NCI-H2107 treated with DMSO at 0.1 percent for 48 hours (cell line): ENCODE measurements at regions not wholly inside any gene's neighbourhood (a gene's known extent, or its start where the extent isn't known, plus 50 kb on each side); places are given as distances from the start of the nearest gene placed in this dataset.
"Not testable (repeated sequence)": the region's sequence is repeated elsewhere in the genome, so short reads cannot be mapped to it uniquely, and the experiment has no call there.

Source experiments
- DNase-seq: peaks from one replicate; lab custom pipeline; 2025; ENCODE audit not compliant: unreplicated experiment; lab: John Stamatoyannopoulos, UW

- no peak for DNase-seq
Observed at GRCh38 chr14:43200519-43200918, 1306.6 kb downstream of the FSCB start.

DNA sequence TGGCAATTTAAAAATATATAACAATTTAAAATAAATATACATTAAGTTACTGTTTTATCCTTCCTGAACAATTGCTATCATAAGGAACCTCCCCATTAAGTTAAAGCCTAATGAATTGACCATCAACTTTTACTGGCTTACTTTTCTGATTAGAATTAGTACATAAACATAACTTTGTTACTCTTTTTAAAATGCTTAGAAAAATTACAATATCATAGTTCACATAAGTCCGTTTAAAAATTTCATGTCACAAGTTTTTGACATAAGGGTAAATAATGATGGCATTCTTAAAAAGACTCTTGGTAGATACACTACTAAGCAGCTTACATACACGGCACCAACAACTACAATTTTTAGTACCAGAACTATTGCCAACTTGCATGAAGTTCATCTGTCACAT, 1308.6 kb downstream of the FSCB start:
- no peak for DNase-seq

- DNase-seq, result no peak
Observed at GRCh38 chr14:43184540-43184939, 1322.5 kb downstream of the FSCB start.

DNA sequence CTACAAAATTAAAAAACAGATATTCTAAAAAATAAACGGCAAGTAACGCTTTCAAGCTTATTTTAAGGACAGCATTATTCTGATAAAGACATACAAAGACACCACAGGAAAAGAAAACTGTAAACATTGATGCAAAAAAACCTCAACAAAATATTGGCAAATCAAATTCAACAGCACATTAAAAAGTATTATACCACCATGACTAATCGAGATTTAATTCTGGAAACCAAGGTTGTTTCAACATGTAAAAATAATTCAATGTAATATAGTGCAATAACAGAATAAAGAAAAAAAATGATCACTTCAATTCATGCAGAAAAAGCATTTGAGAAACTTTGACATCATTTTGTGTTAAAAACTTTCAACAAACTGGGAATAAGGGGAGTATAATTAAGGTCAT, 1323.2 kb downstream of the FSCB start:
- DNase-seq, result no peak

DNA sequence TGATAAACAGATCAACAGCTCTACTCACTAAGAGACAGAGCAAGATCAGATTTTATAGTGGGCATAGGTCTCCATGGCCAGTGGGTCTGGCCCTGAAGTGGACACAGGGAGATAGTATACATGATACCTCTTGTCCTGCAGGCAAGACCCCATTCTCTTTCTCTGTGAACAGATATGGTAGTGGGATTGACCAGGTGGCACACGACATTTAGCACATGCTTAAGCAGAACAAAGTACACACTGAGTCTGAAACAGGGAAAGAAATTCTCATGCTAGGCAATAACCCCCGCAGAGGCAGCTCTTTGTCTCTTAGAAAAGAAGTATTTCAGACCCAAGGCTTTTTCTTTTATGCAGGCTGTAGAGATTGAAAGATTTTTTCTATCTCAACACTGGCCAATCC, 1331.2 kb downstream of the FSCB start:
- no peak for DNase-seq

- no peak for DNase-seq
Observed at GRCh38 chr14:43172899-43173548, 1334.1 kb downstream of the FSCB start.

DNA sequence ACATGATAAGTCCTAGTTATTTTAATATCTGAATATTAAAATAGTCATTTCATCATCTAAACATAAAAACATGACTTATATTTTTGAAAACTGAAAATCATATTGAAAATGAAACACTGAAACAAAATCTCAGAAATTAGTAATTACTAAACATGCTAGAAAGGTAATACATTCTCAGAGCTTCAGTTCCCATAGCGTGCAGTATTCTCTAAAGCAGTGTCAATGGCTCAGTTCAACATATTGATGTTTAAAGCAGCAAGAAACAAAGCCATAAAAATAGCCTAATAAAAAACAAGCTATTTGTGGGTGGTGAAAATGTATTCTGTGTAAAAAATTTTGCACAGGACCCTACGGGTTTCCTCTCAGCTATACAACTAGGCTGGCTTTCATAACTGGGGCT, 1337.4 kb downstream of the FSCB start:
- DNase-seq, result no peak

GRCh38 chr14:43168371-43168925, 1338.6 kb downstream of the FSCB start:
- no peak for DNase-seq

DNA sequence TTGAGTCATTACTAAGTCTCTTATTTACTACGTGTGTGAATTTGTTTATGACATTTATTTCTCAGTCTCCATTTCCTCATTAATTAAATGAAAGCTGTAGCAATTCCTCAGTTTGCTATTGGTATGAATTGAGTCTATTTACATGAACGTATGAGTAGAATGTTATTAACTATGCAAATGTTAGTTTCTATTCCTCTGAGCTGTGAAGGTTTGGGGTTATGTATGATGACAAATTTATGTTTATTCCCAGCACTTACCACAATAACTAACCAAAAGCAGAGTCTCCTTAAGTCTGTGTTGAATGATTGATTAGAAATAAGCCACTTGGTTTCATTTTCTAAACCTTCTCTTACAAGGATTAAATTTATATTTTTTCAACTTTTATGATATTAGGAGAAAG, 1340.9 kb downstream of the FSCB start:
- no peak for DNase-seq

DNA sequence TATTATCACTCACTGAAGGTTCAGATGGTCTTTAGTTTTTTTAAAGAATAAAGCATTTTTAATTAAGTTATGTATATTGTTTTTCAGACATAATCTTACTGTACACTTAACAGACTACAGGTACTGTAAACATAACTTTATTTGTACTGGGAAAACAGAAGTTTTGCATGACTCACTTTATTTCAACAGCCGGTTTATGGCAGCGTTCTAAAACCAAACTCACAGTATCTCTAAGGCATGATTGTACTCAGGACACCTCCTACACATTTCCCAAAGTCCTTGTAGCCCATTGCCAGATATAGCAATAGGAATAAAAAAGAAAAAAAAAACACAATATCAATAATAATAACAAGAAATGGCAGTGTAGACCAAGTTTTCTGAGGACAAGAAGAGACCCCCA, 1341.4 kb downstream of the FSCB start:
- no peak for DNase-seq

- no peak for DNase-seq
Observed at GRCh38 chr14:43161477-43161876, 1345.6 kb downstream of the FSCB start.

GRCh38 chr14:43157661-43158060, 1349.4 kb downstream of the FSCB start:
- DNase-seq, result no peak

DNA sequence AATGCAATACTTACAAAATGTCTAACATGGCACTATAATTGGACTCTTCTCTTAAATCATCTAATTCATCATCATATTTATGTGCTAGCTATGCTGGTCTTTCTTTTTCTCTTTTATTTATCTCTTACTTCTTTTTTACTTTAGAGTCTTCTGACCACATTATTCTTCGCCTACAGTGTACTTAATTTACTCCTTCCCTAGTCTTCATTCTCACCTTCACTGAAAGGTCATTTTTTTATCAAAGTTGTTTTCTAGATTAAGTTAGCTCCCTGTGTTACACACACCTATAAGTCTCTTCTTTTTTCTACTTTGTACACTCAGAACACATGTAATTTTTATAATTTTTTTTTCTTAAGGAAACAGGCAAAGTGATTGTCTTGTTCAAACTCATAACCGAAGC, 1351.2 kb downstream of the FSCB start:
- DNase-seq, result no peak

DNA sequence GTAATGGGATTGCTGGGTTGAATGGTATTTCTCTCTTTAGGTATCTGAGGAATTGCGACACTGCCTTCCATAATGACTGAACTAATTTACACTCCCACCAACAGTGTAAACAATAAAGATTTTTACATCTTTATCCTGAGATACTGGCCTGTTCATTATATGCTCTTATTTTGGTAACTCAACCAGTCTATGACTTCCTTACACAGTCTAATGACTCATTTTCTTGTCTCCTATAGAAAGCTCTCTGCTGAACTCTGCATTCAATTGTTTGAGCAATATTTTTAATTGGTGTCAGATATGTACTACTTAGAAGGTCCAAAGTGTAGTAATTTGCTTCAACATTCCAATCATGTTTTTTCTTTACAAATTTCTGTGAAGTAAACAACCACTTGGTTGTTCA, 1351.8 kb downstream of the FSCB start:
- DNase-seq, result no peak

- DNase-seq, result no peak
Observed at GRCh38 chr14:43147485-43147884, 1359.6 kb downstream of the FSCB start.

GRCh38 chr14:43145361-43145760, 1361.7 kb downstream of the FSCB start:
- DNase-seq, result no peak

- DNase-seq, result no peak
Observed at GRCh38 chr14:43143106-43143505, 1364.0 kb downstream of the FSCB start.

DNA sequence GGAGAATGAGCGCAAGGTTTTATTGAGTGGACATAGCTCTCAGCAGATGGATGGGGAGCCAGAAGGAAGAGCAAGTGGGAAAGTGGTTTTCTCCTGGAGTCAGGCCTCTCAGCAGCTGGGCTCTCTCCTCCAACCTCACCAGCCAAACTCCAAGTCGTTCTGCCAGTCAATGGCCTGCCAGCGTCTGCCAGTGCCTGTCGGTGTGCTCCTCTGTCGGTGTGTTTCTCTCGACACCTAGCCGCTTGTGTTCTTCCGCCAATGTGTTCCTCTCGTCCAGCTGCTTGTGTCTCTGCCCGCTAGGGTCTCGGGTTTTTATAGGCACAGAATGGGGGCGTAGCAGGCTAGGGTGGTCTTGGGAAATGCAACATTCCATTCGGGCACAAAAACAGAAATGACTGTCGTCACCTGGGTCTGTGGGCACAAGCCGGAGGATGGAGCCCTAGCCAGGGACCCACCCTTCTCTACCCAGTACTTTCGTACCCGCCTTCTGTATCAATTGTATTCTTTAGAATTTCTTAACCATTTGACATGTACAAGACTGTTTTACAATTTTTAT, 1365.4 kb downstream of the FSCB start:
- no peak for DNase-seq

DNA sequence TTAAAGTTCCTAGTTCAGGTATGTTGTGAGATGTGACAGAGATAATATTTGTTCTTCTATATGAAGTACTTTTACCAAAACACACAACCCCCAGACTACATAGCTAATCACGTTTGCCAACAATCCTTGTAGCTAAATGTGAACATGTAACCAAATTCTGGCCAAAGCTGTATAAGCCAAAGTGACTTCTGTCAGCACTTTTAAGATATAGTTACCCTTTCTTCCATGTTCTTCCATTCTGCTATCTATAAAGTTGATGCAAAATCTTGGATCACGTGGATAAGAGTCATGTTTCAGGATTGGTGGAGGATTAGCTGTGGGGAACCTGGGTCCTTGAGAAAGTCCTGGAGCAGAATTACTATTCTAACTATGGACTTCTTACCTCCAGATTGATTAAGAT, 1366.6 kb downstream of the FSCB start:
- no peak for DNase-seq

- DNase-seq, result no peak
Observed at GRCh38 chr14:43135877-43136411, 1371.1 kb downstream of the FSCB start.

GRCh38 chr14:43132441-43132840, 1374.6 kb downstream of the FSCB start:
- DNase-seq, result no peak

DNA sequence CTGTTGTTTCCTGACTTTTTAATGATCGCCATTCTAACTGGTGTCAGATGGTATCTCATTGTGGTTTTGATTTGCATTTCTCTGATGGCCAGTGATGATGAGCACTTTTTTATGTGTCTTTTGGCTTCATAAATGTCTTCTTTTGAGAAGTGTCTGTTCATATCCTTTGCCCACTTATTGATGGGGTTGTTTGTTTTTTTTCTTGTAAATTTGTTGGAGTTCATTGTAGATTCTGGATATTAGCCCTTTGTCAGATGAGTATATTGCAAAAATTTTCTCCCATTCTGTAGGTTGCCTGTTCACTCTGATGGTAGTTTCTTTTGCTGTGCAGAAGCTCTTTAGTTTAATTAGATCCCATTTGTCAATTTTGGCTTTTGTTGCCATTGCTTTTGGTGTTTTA, 1378.7 kb downstream of the FSCB start:
- not testable (repeated sequence) for DNase-seq

GRCh38 chr14:43127874-43128273, 1379.2 kb downstream of the FSCB start:
- not testable (repeated sequence) for DNase-seq
